ENCODE measurements at regions not wholly inside any gene's neighbourhood (a gene's known extent, or its start where the extent isn't known, plus 50 kb on each side); places are given as distances from the start of the nearest gene placed in this dataset.
"Not testable (repeated sequence)": the region's sequence is repeated elsewhere in the genome, so short reads cannot be mapped to it uniquely, and the experiment has no call there.

GRCh38 chr4:116244771-116245170 is 840.6 kb downstream of the TRAM1L1 start:
- Histone ChIP-seq H3K4me1 (ENCODE audit: insufficient read depth, low read length) (no peaks in the 10 kb centered on the region), H3K9me2 (replicated peaks; ENCODE audit: low read length) (no peaks in the 10 kb centered on the region), H3K36me3 (ENCODE audit: low read depth, low read length) (no peaks in the 10 kb centered on the region), H3K9me3 (ENCODE audit: low read length) (no peaks in the 10 kb centered on the region), H3K4me2 (ENCODE audit: low read length) (no peak overlapping the region), H3F3A (ENCODE audit: low read length, unreplicated experiment) (no peaks in the 10 kb centered on the region), H3K79me2 (ENCODE audit: low read length) (no peaks in the 10 kb centered on the region), H3K4me3 (ENCODE audit: low read length) (no peak overlapping the region), H4K20me1 (ENCODE audit: low read length) (no peaks in the 10 kb centered on the region), H2AFZ (ENCODE audit: low read length) (no peak overlapping the region), H3K9ac (ENCODE audit: low read length) (no peak overlapping the region), H3K27ac (ENCODE audit: low read length) (no peak overlapping the region), H3K27me3 (ENCODE audit: low read length) (no peaks in the 10 kb centered on the region)
- ChIA-PET POLR2A (ENCODE audit: unreplicated experiment) (no interaction called here), CTCF (no interaction called here)
- BruUV-seq (replicated peaks), result no TSS peak
- no peak for DNase-seq
- TF ChIP-seq EZH2 (IDR thresholded peaks at IDR 0.05; ENCODE audit: low read length, unreplicated experiment), result no peak
- TF ChIP-seq CTCF (conservative IDR thresholded peaks at IDR 0.05; ENCODE audit: low read depth, low read length), result no peak
- TF ChIP-seq EZH2phosphoT487 (IDR thresholded peaks at IDR 0.05; ENCODE audit: borderline replicate concordance, low read length), result no peak
- no peak for ATAC-seq
- intact Hi-C loops (cut with micrococcal nuclease), result no loop called here

- Histone ChIP-seq H3K4me3 (ENCODE audit: low read length) (no peak overlapping the region), H3K4me2 (ENCODE audit: low read length) (no peak overlapping the region), H3K9me2 (replicated peaks; ENCODE audit: low read length) (no peaks in the 10 kb centered on the region), H3K27me3 (ENCODE audit: low read length) (no peaks in the 10 kb centered on the region), H3K36me3 (ENCODE audit: low read depth, low read length) (no peaks in the 10 kb centered on the region), H4K20me1 (ENCODE audit: low read length) (no peaks in the 10 kb centered on the region), H3F3A (ENCODE audit: low read length, unreplicated experiment) (no peaks in the 10 kb centered on the region), H3K9me3 (ENCODE audit: low read length) (no peaks in the 10 kb centered on the region), H3K9ac (ENCODE audit: low read length) (no peak overlapping the region), H3K27ac (ENCODE audit: low read length) (no peak overlapping the region), H3K79me2 (ENCODE audit: low read length) (no peaks in the 10 kb centered on the region), H3K4me1 (ENCODE audit: insufficient read depth, low read length) (no peaks in the 10 kb centered on the region), H2AFZ (ENCODE audit: low read length) (no peak overlapping the region)
- CTCF ChIA-PET, result no interaction called here
- ATAC-seq, result no peak
- POLR2A ChIA-PET (ENCODE audit: unreplicated experiment), result no interaction called here
- no peak for TF ChIP-seq EZH2 (IDR thresholded peaks at IDR 0.05; ENCODE audit: low read length, unreplicated experiment)
- TF ChIP-seq EZH2phosphoT487 (IDR thresholded peaks at IDR 0.05; ENCODE audit: borderline replicate concordance, low read length), result no peak
- no peak for TF ChIP-seq CTCF (conservative IDR thresholded peaks at IDR 0.05; ENCODE audit: low read depth, low read length)
- no peak for DNase-seq
- intact Hi-C loops (cut with micrococcal nuclease), result no loop called here
- no TSS peak for BruUV-seq (replicated peaks)
Observed at GRCh38 chr4:116243431-116243830, 841.9 kb downstream of the TRAM1L1 start.

- Histone ChIP-seq H3K79me2 (ENCODE audit: low read length) (no peaks in the 10 kb centered on the region), H3F3A (ENCODE audit: low read length, unreplicated experiment) (no peaks in the 10 kb centered on the region), H3K36me3 (ENCODE audit: low read depth, low read length) (no peaks in the 10 kb centered on the region), H3K27me3 (ENCODE audit: low read length) (no peaks in the 10 kb centered on the region), H3K27ac (ENCODE audit: low read length) (no peak overlapping the region), H3K4me1 (ENCODE audit: insufficient read depth, low read length) (no peaks in the 10 kb centered on the region), H3K9me3 (ENCODE audit: low read length) (no peaks in the 10 kb centered on the region), H2AFZ (ENCODE audit: low read length) (no peak overlapping the region), H4K20me1 (ENCODE audit: low read length) (no peaks in the 10 kb centered on the region), H3K4me2 (ENCODE audit: low read length) (no peak overlapping the region), H3K9me2 (replicated peaks; ENCODE audit: low read length) (no peaks in the 10 kb centered on the region), H3K9ac (ENCODE audit: low read length) (no peak overlapping the region), H3K4me3 (ENCODE audit: low read length) (no peak overlapping the region)
- DNase-seq, result no peak
- no peak for ATAC-seq
- intact Hi-C loops (cut with micrococcal nuclease), result no loop called here
- CTCF ChIA-PET, result no interaction called here
- TF ChIP-seq EZH2phosphoT487 (IDR thresholded peaks at IDR 0.05; ENCODE audit: borderline replicate concordance, low read length), result no peak
- TF ChIP-seq CTCF (conservative IDR thresholded peaks at IDR 0.05; ENCODE audit: low read depth, low read length), result no peak
- POLR2A ChIA-PET (ENCODE audit: unreplicated experiment), result no interaction called here
- BruUV-seq (replicated peaks), result no TSS peak
Observed at GRCh38 chr4:116233971-116234370, 851.4 kb downstream of the TRAM1L1 start.

GRCh38 chr4:116231999-116232398 is 853.4 kb downstream of the TRAM1L1 start:
- DNase-seq, result peak; percentile 4
- H2AFZ ChIP-seq (ENCODE audit: low read length); ATAC-seq; H3K27me3 ChIP-seq (ENCODE audit: low read length); H3F3A ChIP-seq (ENCODE audit: low read length, unreplicated experiment); H3K4me1 ChIP-seq (ENCODE audit: insufficient read depth, low read length); intact Hi-C loops (cut with micrococcal nuclease); H4K20me1 ChIP-seq (ENCODE audit: low read length); H3K9me3 ChIP-seq (ENCODE audit: low read length); CTCF ChIA-PET; H3K36me3 ChIP-seq (ENCODE audit: low read depth, low read length); BruUV-seq (replicated peaks); H3K9me2 ChIP-seq (replicated peaks; ENCODE audit: low read length); POLR2A ChIA-PET (ENCODE audit: unreplicated experiment); H3K27ac ChIP-seq (ENCODE audit: low read length); H3K4me3 ChIP-seq (ENCODE audit: low read length); H3K79me2 ChIP-seq (ENCODE audit: low read length); H3K4me2 ChIP-seq (ENCODE audit: low read length); H3K9ac ChIP-seq (ENCODE audit: low read length): not testable (repeated sequence)

Measured in PC-3 (cell line).